ENCODE measurements at regions not wholly inside any gene's neighbourhood (a gene's known extent, or its start where the extent isn't known, plus 50 kb on each side); places are given as distances from the start of the nearest gene placed in this dataset.
"Not testable (repeated sequence)": the region's sequence is repeated elsewhere in the genome, so short reads cannot be mapped to it uniquely, and the experiment has no call there.

- BruUV-seq (replicated peaks) = no TSS peak
- CTCF ChIA-PET = no interaction called here
Measured at GRCh38 chr6:152821525-152821924, 70.9 kb downstream of the VIP start.

GRCh38 chr6:152824666-152825065 is 74.1 kb downstream of the VIP start:
- no peaks in the 10 kb centered on the region for H3K4me1 ChIP-seq (ENCODE audit: insufficient read depth, low read length, poor library complexity, severe bottlenecking)
- H3K9me3 ChIP-seq (ENCODE audit: low read depth, low read length, poor library complexity, severe bottlenecking) = no peaks in the 10 kb centered on the region
- ChIA-PET CTCF (no interaction called here), POLR2A (ENCODE audit: low non-redundant PET) (no interaction called here)
- H3K27ac ChIP-seq (ENCODE audit: low read depth, low read length, poor library complexity, severe bottlenecking) = no peak overlapping the region
- BruUV-seq (replicated peaks) = no TSS peak
- H3K4me3 ChIP-seq (ENCODE audit: low read depth, low read length, poor library complexity, severe bottlenecking) = no peak overlapping the region
- no peak for DNase-seq (ENCODE audit: low spot score)
- intact Hi-C loops (cut with micrococcal nuclease; ENCODE audit: unreplicated experiment) = no loop called here
- no peaks in the 10 kb centered on the region for H3K36me3 ChIP-seq (ENCODE audit: insufficient read depth, low read length, poor library complexity, severe bottlenecking)
- no peak for TF ChIP-seq EZH2 (IDR thresholded peaks at IDR 0.05; ENCODE audit: borderline replicate concordance, low read depth, low read length, poor library complexity, severe bottlenecking)
- no peak for TF ChIP-seq CTCF (conservative IDR thresholded peaks at IDR 0.05; ENCODE audit: low read depth, low read length)
- H3K27me3 ChIP-seq (replicated peaks; ENCODE audit: insufficient read depth, low read depth, low read length, poor library complexity) = peaks cover 2% of the 10 kb centered on the region

More at GRCh38 chr6:152821525-152821924, 70.9 kb downstream of the VIP start:
- no peaks in the 10 kb centered on the region for H3K9me3 ChIP-seq (ENCODE audit: low read depth, low read length, poor library complexity, severe bottlenecking)
- POLR2A ChIA-PET (ENCODE audit: low non-redundant PET) = no interaction called here
- intact Hi-C loops (cut with micrococcal nuclease; ENCODE audit: unreplicated experiment) = no loop called here
- H3K27ac ChIP-seq (ENCODE audit: low read depth, low read length, poor library complexity, severe bottlenecking) = no peak overlapping the region
- DNase-seq (ENCODE audit: low spot score) = no peak
- no peaks in the 10 kb centered on the region for H3K4me1 ChIP-seq (ENCODE audit: insufficient read depth, low read length, poor library complexity, severe bottlenecking)
- no peak for TF ChIP-seq CTCF (conservative IDR thresholded peaks at IDR 0.05; ENCODE audit: low read depth, low read length)
- no peak for TF ChIP-seq EZH2 (IDR thresholded peaks at IDR 0.05; ENCODE audit: borderline replicate concordance, low read depth, low read length, poor library complexity, severe bottlenecking)
- H3K4me3 ChIP-seq (ENCODE audit: low read depth, low read length, poor library complexity, severe bottlenecking) = no peak overlapping the region
- H3K27me3 ChIP-seq (replicated peaks; ENCODE audit: insufficient read depth, low read depth, low read length, poor library complexity) = no peaks in the 10 kb centered on the region
- H3K36me3 ChIP-seq (ENCODE audit: insufficient read depth, low read length, poor library complexity, severe bottlenecking) = no peaks in the 10 kb centered on the region

- Histone ChIP-seq H3K27ac (ENCODE audit: low read depth, low read length, poor library complexity, severe bottlenecking) (no peak overlapping the region), H3K4me3 (ENCODE audit: low read depth, low read length, poor library complexity, severe bottlenecking) (no peak overlapping the region), H3K4me1 (ENCODE audit: insufficient read depth, low read length, poor library complexity, severe bottlenecking) (no peaks in the 10 kb centered on the region), H3K27me3 (replicated peaks; ENCODE audit: insufficient read depth, low read depth, low read length, poor library complexity) (peaks cover 2% of the 10 kb centered on the region), H3K36me3 (ENCODE audit: insufficient read depth, low read length, poor library complexity, severe bottlenecking) (no peaks in the 10 kb centered on the region), H3K9me3 (ENCODE audit: low read depth, low read length, poor library complexity, severe bottlenecking) (no peaks in the 10 kb centered on the region)
- ChIA-PET POLR2A (ENCODE audit: low non-redundant PET) (no interaction called here), CTCF (no interaction called here)
- no TSS peak for BruUV-seq (replicated peaks)
- intact Hi-C loops (cut with micrococcal nuclease; ENCODE audit: unreplicated experiment) = no loop called here
- TF ChIP-seq EZH2 (IDR thresholded peaks at IDR 0.05; ENCODE audit: borderline replicate concordance, low read depth, low read length, poor library complexity, severe bottlenecking) (no peak), CTCF (conservative IDR thresholded peaks at IDR 0.05; ENCODE audit: low read depth, low read length) (no peak)
- DNase-seq (ENCODE audit: low spot score) = no peak
Measured at GRCh38 chr6:152828431-152828830, 77.8 kb downstream of the VIP start.

- DNase-seq (ENCODE audit: low spot score); H3K27ac ChIP-seq (ENCODE audit: low read depth, low read length, poor library complexity, severe bottlenecking); H3K9me3 ChIP-seq (ENCODE audit: low read depth, low read length, poor library complexity, severe bottlenecking); BruUV-seq (replicated peaks); POLR2A ChIA-PET (ENCODE audit: low non-redundant PET); H3K4me3 ChIP-seq (ENCODE audit: low read depth, low read length, poor library complexity, severe bottlenecking); CTCF ChIA-PET; intact Hi-C loops (cut with micrococcal nuclease; ENCODE audit: unreplicated experiment); H3K36me3 ChIP-seq (ENCODE audit: insufficient read depth, low read length, poor library complexity, severe bottlenecking); H3K4me1 ChIP-seq (ENCODE audit: insufficient read depth, low read length, poor library complexity, severe bottlenecking): not testable (repeated sequence)
- H3K27me3 ChIP-seq (replicated peaks; ENCODE audit: insufficient read depth, low read depth, low read length, poor library complexity) = peaks cover 13% of the 10 kb centered on the region
Measured at GRCh38 chr6:152834366-152834765, 83.8 kb downstream of the VIP start.
